Stimulated activated CD4-positive, alpha-beta T cell treated with anti-CD3 and anti-CD28 coated beads, TNF-alpha, amount 100 ng/mL, for 24 hours (primary cell): ENCODE measurements at regions not wholly inside any gene's neighbourhood (a gene's known extent, or its start where the extent isn't known, plus 50 kb on each side); places are given as distances from the start of the nearest gene placed in this dataset.

Experiments
- DNase-seq, 3 experiments: peaks; one replicate each; pipeline ENCODE4 v3.0.0-alpha.2; 2020; ENCODE audit warnings: low read depth in 3 of 3

DNA sequence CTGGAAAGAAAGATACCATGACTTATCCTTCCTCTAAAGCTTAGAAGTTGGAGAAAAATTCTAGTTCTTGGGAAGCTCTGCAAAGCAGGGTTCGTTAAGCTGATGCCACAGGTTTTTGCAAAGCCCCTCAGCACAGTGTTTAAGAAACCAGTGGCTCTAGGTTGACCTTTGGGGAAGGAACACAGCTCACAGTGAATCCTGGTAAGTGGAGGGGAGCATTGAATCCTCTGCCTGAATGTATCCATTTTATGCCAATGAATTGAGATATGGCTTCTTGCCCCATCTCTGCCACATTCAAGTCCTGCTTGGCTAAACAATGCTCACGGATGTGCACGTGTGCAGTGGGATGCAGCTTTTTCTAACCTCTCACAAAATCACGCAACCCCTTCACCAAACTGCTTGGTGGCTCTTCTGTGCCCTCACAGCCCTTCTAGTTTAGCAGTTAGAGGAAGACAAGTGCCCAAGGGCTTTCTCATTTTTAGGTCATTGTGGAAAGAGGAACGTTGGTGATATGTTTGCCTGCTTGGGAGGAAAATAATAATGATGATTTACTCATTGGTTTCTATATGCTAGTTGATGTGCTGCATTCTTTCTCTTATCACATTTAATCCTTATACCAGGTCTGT, 111.3 kb downstream of the DAD1 start:
- no peak for DNase-seq

DNA sequence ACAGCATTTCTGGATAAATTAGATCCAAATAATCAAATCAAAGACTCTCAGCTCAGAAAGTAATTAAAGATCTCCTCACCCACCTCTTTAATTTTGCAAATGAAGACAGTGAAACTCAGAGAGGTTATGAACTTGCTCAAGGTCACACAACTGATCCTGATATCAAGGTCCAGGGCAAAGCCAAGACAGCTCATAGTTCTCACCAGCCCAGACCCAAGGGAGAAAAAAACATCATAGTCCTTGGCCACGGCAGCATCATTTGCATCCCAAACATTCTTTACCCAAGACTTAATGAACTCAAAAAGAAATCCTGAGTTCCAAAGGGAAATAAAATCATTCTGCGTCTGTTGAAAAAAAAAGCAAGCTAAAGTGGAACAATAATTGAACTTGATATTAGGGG, 112.1 kb downstream of the DAD1 start:
- no peak for DNase-seq

GRCh38 chr14:22476005-22476751, 112.8 kb downstream of the DAD1 start:
- DNase-seq = no peak

DNA sequence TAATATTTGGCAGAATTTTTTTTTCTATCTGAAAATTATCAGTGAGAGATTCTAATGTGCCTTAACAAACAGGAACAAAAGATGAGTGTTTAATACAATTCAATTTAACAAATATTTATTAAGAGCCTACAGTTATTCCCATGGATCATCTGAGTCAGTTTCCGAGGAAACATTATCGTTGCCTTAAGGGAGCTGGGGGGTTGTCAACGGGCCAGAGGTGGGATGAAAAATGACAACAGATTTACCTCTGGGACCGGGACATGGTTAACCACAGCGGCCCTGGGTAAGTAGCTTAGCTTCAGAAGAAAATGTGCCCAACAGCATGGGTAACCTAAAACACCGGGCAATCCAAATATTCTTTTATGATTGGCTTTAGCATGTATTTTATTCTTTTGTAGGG, 113.6 kb downstream of the DAD1 start:
- no peak for DNase-seq

GRCh38 chr14:22474730-22475351, 114.2 kb downstream of the DAD1 start:
- no peak for DNase-seq

GRCh38 chr14:22472935-22473854, 115.8 kb downstream of the DAD1 start:
- DNase-seq = no peak

- DNase-seq = no peak
Observed at GRCh38 chr14:22472466-22472865, 116.6 kb downstream of the DAD1 start.

- DNase-seq = no peak
Observed at GRCh38 chr14:22471545-22472121, 117.4 kb downstream of the DAD1 start.

- no peak for DNase-seq
Observed at GRCh38 chr14:22469538-22470303, 119.3 kb downstream of the DAD1 start.

GRCh38 chr14:22468830-22469229, 120.2 kb downstream of the DAD1 start:
- DNase-seq = no peak

DNA sequence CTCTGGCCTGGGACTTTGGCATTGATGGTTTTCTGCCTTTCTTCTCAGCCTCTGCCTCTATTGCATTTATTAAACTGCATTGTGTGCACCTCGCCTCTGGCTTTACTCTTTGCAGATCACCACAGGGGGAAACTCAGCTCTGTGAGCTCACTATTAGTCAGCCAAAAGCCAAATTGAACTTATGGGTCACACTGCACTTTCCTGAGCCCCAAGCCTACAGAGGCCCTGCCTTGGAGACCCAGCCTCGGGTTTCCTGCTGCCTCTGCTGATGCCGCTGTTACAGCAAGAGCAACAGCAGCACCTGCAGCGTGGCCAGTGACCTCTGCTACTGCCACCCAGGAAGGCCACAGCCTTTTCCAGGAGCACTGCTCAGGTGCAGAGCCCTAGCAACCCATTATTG, 122.5 kb downstream of the DAD1 start:
- DNase-seq = no peak

DNA sequence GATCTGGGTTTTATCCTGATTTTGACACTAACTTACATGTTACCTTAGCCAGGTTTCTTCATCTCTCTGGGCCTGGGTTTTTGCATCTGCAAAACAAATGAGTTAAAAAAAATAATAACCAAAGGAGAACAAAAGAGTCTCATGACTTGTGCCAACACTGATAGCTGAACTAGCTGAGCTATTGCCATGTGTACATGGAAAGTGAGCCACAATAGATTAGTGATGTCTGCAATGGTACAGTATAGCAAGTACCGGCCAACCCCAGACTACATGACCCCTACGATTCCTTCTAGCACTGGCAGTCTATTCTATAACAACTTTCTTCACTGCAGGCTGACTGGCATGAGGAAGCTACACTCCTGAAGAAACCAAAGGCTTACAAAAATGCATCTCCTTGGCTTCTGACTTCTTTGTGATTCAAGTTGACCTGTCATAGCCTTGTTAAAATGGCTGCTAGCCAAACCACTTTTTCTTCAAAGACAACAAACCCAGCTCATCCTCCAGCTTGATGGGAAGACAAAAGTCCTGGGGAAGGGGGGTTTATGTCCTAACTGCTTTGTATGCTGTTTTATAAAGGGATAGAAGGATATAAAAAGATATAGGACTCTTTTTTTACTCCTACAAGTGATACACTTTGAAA, 123.7 kb downstream of the DAD1 start:
- no peak for DNase-seq

- no peak for DNase-seq
Observed at GRCh38 chr14:22464422-22465142, 124.4 kb downstream of the DAD1 start.

GRCh38 chr14:22463763-22464173, 125.3 kb downstream of the DAD1 start:
- no peak for DNase-seq

- no peak for DNase-seq
Observed at GRCh38 chr14:22462923-22463322, 126.1 kb downstream of the DAD1 start.

DNA sequence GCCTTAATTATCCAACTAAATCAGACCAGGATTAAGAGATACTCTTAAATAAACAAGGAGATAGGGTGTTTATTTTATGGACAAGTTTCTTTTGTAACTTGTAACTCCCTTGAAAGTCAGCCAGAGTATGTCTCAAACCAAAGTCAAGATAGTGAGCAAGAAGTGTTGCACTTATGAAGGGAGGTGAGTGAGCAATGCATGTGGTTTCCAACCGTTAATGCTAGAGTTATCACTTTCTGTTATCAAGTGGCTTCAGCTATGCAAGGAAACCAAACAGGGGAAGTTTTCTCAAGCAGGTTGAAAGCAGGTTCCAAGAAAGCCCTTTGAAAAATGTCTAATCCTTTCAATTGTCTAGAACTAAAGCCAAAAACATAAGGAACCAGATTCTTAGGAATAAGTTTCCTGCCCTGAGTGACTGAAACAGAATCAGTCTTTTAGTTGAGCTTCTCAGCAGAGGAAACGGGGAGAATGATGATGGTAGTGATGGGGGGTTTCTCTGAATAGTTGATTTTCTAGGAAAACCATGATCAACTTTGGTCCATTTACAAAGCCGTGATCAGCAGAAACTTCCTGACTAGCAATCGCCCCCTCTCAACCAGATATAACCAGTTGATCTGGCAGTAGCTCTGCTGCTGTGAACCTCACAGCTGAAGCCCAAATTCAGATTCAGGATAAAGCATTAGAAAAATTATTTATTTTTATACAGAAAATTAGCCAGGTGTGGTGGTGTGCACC, 128.4 kb downstream of the DAD1 start:
- no peak for DNase-seq

GRCh38 chr14:22458737-22459136, 130.3 kb downstream of the DAD1 start:
- no peak for DNase-seq

DNA sequence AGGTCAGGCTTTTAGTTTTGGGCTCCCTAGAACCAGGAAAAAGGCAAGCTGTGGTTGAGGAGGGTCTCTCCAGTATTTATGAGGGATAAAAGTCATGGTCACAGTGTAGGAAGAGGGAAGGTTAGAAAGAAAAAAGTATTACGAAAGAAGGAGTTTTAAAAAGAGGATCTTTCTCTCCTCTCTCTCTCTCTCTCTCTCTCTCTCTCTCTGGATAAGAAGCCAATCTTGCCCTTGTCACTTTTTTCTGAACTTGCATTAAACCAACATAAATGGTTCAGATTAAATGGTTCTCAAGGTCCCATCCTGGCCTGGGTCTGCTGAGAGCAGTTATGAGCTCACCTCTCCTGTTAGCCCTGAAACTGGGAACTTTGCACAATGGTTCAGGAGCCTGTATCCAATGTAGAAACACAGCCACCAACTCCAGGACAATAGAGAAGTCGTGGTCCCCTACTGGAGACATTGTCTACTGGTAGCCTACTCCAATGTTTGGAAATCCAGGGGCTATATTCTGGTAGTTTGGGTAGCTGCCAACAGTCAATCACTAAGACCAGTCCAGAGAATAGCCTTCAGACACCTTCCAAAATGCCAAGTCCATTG, 131.9 kb downstream of the DAD1 start:
- DNase-seq = no peak

DNA sequence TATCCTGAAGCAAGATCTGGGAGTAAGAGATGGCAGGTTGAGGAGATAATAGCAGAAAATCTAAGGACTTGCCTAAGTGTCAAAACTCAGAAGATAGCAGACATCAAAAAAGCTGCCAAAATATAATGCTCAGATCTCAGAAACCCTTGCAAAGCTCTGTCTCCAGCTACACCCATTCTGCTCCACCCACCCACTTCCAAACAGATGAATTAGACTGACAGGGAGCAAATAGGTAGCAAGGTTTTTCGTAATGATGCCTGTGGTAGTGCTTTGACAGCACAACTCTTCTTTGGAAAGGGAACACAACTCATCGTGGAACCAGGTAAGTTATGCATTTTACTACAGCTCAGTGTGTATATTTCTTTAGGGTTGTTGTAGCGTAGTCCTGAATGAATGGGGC, 132.6 kb downstream of the DAD1 start:
- no peak for DNase-seq
